ENCODE measurements at regions not wholly inside any gene's neighbourhood (a gene's known extent, or its start where the extent isn't known, plus 50 kb on each side); places are given as distances from the start of the nearest gene placed in this dataset.

GRCh38 chr3:56862352-56863062 is 60.8 kb upstream of the ARHGEF3 start:
- TF ChIP-seq CTCF (IDR thresholded peaks at IDR 0.05): no peak
- no peak for TF ChIP-seq POLR2AphosphoS5 (IDR thresholded peaks at IDR 0.05)
- TF ChIP-seq POLR2A (IDR thresholded peaks at IDR 0.05; ENCODE audit: low read depth): no peak
